Effector memory CD8-positive, alpha-beta T cell (primary cell): ENCODE measurements at regions not wholly inside any gene's neighbourhood (a gene's known extent, or its start where the extent isn't known, plus 50 kb on each side); places are given as distances from the start of the nearest gene placed in this dataset.

ENCODE experiments used
- ATAC-seq: fragments of 150-1000 bp; cut with Tn5 transposase; replicated peaks from 2 replicates; pipeline ENCODE4 v1.10.0; 2021; ENCODE audit warnings: mild to moderate bottlenecking, moderate library complexity
- DNase-seq, 3 experiments: peaks; one replicate each; pipeline ENCODE4 v3.0.0; 2021
- H3K27ac Mint-ChIP-seq, 2 donors: one replicate each; pipeline ENCODE4 v1.8.0; 2022; ENCODE audit warnings: mild to moderate bottlenecking in 2 of 2, mixed read lengths in 2 of 2, moderate library complexity in 2 of 2
- H3K27me3 Mint-ChIP-seq, 2 donors: one replicate each; pipeline ENCODE4 v1.8.0; 2022; ENCODE audit warnings: mixed read lengths in 2 of 2
- H3K36me3 Mint-ChIP-seq: one replicate; pipeline ENCODE4 v1.8.0; 2022; ENCODE audit warnings: mild to moderate bottlenecking, moderate library complexity, mixed read lengths; ENCODE audit not compliant: insufficient read depth
- H3K4me1 Mint-ChIP-seq, 2 donors: one replicate each; pipeline ENCODE4 v1.8.0; 2022; ENCODE audit warnings: low read depth in 2 of 2, mixed read lengths in 2 of 2
- H3K4me3 Mint-ChIP-seq, 2 donors: one replicate each; pipeline ENCODE4 v1.8.0; 2022; ENCODE audit warnings: mild to moderate bottlenecking in 2 of 2, mixed read lengths in 2 of 2, moderate library complexity in 2 of 2
- H3K9me3 Mint-ChIP-seq, 2 donors: one replicate each; pipeline ENCODE4 v1.8.0; 2022; ENCODE audit warnings: mixed read lengths in 2 of 2

GRCh38 chr6:6966127-6966526 lies 141.6 kb upstream of the RREB1 start:
- DNase-seq (no peak), ATAC-seq (no peak)
- H3K9me3 Mint-ChIP-seq = peaks cover 0 to under 1% of the 10 kb centered on the region in 2 donors
- H3K36me3 Mint-ChIP-seq = no peaks in the 10 kb centered on the region
- H3K27me3 Mint-ChIP-seq = peaks cover 15 to 27% of the 10 kb centered on the region in 2 donors
- no peak overlapping the region for H3K4me3 Mint-ChIP-seq
- no peak overlapping the region for H3K27ac Mint-ChIP-seq
- H3K4me1 Mint-ChIP-seq = no peaks in the 10 kb centered on the region

- H3K27ac Mint-ChIP-seq = no peak overlapping the region
- ATAC-seq (no peak), DNase-seq (no peak)
- no peaks in the 10 kb centered on the region for H3K36me3 Mint-ChIP-seq
- H3K4me3 Mint-ChIP-seq = no peak overlapping the region
- peaks cover 15 to 31% of the 10 kb centered on the region in 2 donors for H3K27me3 Mint-ChIP-seq
- no peaks in the 10 kb centered on the region for H3K4me1 Mint-ChIP-seq
- no peaks in the 10 kb centered on the region for H3K9me3 Mint-ChIP-seq
Measured at GRCh38 chr6:6966569-6966968, 141.2 kb upstream of the RREB1 start.

GRCh38 chr6:6968357-6968730 lies 139.4 kb upstream of the RREB1 start:
- Mint-ChIP-seq H3K9me3 (no peaks in the 10 kb centered on the region), H3K27ac (no peak overlapping the region), H3K36me3 (no peaks in the 10 kb centered on the region), H3K4me3 (no peak overlapping the region), H3K4me1 (no peaks in the 10 kb centered on the region), H3K27me3 (peaks cover 7 to 33% of the 10 kb centered on the region in 2 donors)
- DNase-seq = no peak
- no peak for ATAC-seq

GRCh38 chr6:6968731-6969552 lies 138.8 kb upstream of the RREB1 start:
- H3K4me1 Mint-ChIP-seq = no peaks in the 10 kb centered on the region
- H3K36me3 Mint-ChIP-seq = no peaks in the 10 kb centered on the region
- H3K4me3 Mint-ChIP-seq = no peak overlapping the region
- H3K9me3 Mint-ChIP-seq = no peaks in the 10 kb centered on the region
- peaks cover 7 to 33% of the 10 kb centered on the region in 2 donors for H3K27me3 Mint-ChIP-seq
- no peak for ATAC-seq
- DNase-seq = no peak
- no peak overlapping the region for H3K27ac Mint-ChIP-seq

- Mint-ChIP-seq H3K27me3 (peaks cover 13 to 39% of the 10 kb centered on the region in 2 donors), H3K4me3 (no peak overlapping the region), H3K27ac (no peak overlapping the region), H3K9me3 (no peaks in the 10 kb centered on the region), H3K36me3 (no peaks in the 10 kb centered on the region), H3K4me1 (no peaks in the 10 kb centered on the region)
- ATAC-seq (no peak), DNase-seq (no peak)
Measured at GRCh38 chr6:6969761-6970223, 138.0 kb upstream of the RREB1 start.

- H3K9me3 Mint-ChIP-seq = no peaks in the 10 kb centered on the region
- no peak for DNase-seq
Measured at GRCh38 chr6:6970851-6971250, 136.9 kb upstream of the RREB1 start.

GRCh38 chr6:6971369-6971768 lies 136.4 kb upstream of the RREB1 start:
- no peak for ATAC-seq
- Mint-ChIP-seq H3K27ac (no peak overlapping the region), H3K9me3 (no peaks in the 10 kb centered on the region), H3K36me3 (no peaks in the 10 kb centered on the region), H3K4me1 (no peaks in the 10 kb centered on the region), H3K4me3 (no peak overlapping the region), H3K27me3 (peaks cover 13 to 40% of the 10 kb centered on the region in 2 donors)
- DNase-seq = no peak

More at GRCh38 chr6:6970851-6971250, 136.9 kb upstream of the RREB1 start:
- no peak for ATAC-seq
- Mint-ChIP-seq H3K4me1 (no peaks in the 10 kb centered on the region), H3K27me3 (peaks cover 13 to 40% of the 10 kb centered on the region in 2 donors), H3K4me3 (no peak overlapping the region), H3K36me3 (no peaks in the 10 kb centered on the region), H3K27ac (no peak overlapping the region)

GRCh38 chr6:6972456-6972855 lies 135.3 kb upstream of the RREB1 start:
- DNase-seq (no peak), ATAC-seq (no peak)
- no peak overlapping the region for H3K27ac Mint-ChIP-seq

GRCh38 chr6:6973721-6974120 lies 134.0 kb upstream of the RREB1 start:
- no peaks in the 10 kb centered on the region for H3K36me3 Mint-ChIP-seq
- DNase-seq = no peak
- ATAC-seq = no peak
- no peaks in the 10 kb centered on the region for H3K4me1 Mint-ChIP-seq
- no peak overlapping the region for H3K27ac Mint-ChIP-seq
- H3K9me3 Mint-ChIP-seq = no peaks in the 10 kb centered on the region
- H3K27me3 Mint-ChIP-seq = peaks cover 13 to 37% of the 10 kb centered on the region in 2 donors
- H3K4me3 Mint-ChIP-seq = no peak overlapping the region

More at GRCh38 chr6:6972456-6972855, 135.3 kb upstream of the RREB1 start:
- Mint-ChIP-seq H3K4me3 (no peak overlapping the region), H3K9me3 (no peaks in the 10 kb centered on the region), H3K27me3 (peaks cover 13 to 40% of the 10 kb centered on the region in 2 donors), H3K4me1 (no peaks in the 10 kb centered on the region), H3K36me3 (no peaks in the 10 kb centered on the region)

- DNase-seq = no peak
- Mint-ChIP-seq H3K27ac (no peak overlapping the region), H3K27me3 (peaks cover 7 to 18% of the 10 kb centered on the region in 2 donors), H3K4me1 (no peaks in the 10 kb centered on the region), H3K36me3 (peaks cover 5% of the 10 kb centered on the region), H3K4me3 (no peak overlapping the region), H3K9me3 (no peaks in the 10 kb centered on the region)
- no peak for ATAC-seq
Measured at GRCh38 chr6:6975459-6976111, 132.2 kb upstream of the RREB1 start.

GRCh38 chr6:6976193-6976592 lies 131.6 kb upstream of the RREB1 start:
- Mint-ChIP-seq H3K36me3 (peaks cover 5% of the 10 kb centered on the region), H3K27me3 (peaks cover 7 to 12% of the 10 kb centered on the region in 2 donors), H3K9me3 (no peaks in the 10 kb centered on the region), H3K4me1 (no peaks in the 10 kb centered on the region), H3K4me3 (no peak overlapping the region), H3K27ac (no peak overlapping the region)
- ATAC-seq = no peak
- DNase-seq = no peak

GRCh38 chr6:6978731-6979130 lies 129.0 kb upstream of the RREB1 start:
- H3K27me3 Mint-ChIP-seq = peaks cover 17 to 20% of the 10 kb centered on the region in 2 donors
- H3K4me3 Mint-ChIP-seq = no peak overlapping the region
- no peaks in the 10 kb centered on the region for H3K4me1 Mint-ChIP-seq
- ATAC-seq = no peak
- H3K36me3 Mint-ChIP-seq = peaks cover 5% of the 10 kb centered on the region
- H3K9me3 Mint-ChIP-seq = no peaks in the 10 kb centered on the region
- no peak for DNase-seq
- no peak overlapping the region for H3K27ac Mint-ChIP-seq

GRCh38 chr6:6980999-6981597 lies 126.7 kb upstream of the RREB1 start:
- H3K27ac Mint-ChIP-seq = no peak overlapping the region
- DNase-seq = no peak
- H3K4me3 Mint-ChIP-seq = no peak overlapping the region
- H3K27me3 Mint-ChIP-seq = peaks cover 10 to 13% of the 10 kb centered on the region in 2 donors
- no peaks in the 10 kb centered on the region for H3K9me3 Mint-ChIP-seq
- no peaks in the 10 kb centered on the region for H3K4me1 Mint-ChIP-seq
- ATAC-seq = no peak
- H3K36me3 Mint-ChIP-seq = peaks cover 5% of the 10 kb centered on the region
